GM10248 (cell line): ENCODE measurements at regions not wholly inside any gene's neighbourhood (a gene's known extent, or its start where the extent isn't known, plus 50 kb on each side); places are given as distances from the start of the nearest gene placed in this dataset.

ENCODE experiments used
- CTCF ChIA-PET: fragments of 300-600 bp; sonication (Branson Sonifier 250); formaldehyde crosslinking; extraction: SDS; loops from one replicate; lab custom pipeline; 2021; ENCODE audit warnings: antibody characterized with exemption; lab: Yijun Ruan, JAX
- POLR2A ChIA-PET: fragments of 350-650 bp; sonication (Branson Sonifier 250); formaldehyde crosslinking; extraction: SDS; loops from one replicate; lab custom pipeline; 2020; ENCODE audit warnings: antibody characterized with exemption; lab: Yijun Ruan, JAX
- DNase-seq: peaks from one replicate; pipeline ENCODE4 v3.0.0; 2012; ENCODE audit errors: extremely low spot score
- TF ChIP-seq, protein P1 (sequence below): IDR thresholded peaks from 2 replicates; pipeline ENCODE4 v1.5.1; 2012; ENCODE audit warnings: mild to moderate bottlenecking, low read depth; ENCODE audit errors: extremely low read depth, missing control alignments, control extremely low read depth

DNA sequence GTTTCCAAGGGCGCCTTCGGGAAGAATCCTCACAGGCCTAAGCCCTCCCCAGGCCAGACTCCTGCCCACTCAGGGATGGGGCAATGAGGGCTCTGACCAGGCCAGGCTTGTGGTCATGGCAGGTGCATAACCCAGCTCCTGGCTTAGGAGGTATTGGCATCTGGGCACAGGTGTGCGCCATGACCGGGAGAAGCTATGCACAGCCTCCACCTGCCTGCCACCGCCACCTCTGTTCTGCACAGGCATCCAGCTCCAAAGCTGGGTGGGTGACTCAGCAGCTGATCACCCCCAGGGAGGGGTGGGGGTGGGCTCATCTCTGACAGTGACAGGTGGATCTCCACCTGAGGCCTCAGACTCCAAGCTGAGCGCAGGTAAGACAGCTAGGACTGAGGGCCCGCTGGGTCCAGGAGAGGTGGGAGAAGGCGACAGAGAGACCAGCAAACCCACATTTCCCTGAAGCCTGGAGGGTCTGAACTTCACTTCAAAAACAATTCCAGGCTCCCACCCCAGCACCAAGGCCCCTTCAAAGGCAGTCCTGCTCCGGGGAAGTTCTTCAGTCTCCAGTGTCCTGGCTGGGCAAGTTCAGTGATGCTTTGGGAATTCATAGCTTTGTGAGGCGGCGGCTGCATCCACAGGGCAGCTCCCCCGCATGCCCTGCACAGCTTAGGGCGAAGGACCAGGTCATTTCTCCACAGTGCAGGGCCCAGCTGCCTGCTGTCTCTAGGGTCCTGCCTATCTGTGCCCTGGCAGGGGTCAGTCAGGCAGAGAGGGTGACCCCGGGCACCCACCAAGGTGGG lies 121.6 kb upstream of the SMURF2 start:
- CTCF ChIA-PET: interaction anchor here (1.0 kb wide), 1 partner anchor 135 kb away, joined by 4 read pairs; the partner anchor contains the start of gene LRRC37A3
- DNase-seq: no peak
- POLR2A ChIA-PET: no interaction called here
- TF ChIP-seq, protein P1, sequence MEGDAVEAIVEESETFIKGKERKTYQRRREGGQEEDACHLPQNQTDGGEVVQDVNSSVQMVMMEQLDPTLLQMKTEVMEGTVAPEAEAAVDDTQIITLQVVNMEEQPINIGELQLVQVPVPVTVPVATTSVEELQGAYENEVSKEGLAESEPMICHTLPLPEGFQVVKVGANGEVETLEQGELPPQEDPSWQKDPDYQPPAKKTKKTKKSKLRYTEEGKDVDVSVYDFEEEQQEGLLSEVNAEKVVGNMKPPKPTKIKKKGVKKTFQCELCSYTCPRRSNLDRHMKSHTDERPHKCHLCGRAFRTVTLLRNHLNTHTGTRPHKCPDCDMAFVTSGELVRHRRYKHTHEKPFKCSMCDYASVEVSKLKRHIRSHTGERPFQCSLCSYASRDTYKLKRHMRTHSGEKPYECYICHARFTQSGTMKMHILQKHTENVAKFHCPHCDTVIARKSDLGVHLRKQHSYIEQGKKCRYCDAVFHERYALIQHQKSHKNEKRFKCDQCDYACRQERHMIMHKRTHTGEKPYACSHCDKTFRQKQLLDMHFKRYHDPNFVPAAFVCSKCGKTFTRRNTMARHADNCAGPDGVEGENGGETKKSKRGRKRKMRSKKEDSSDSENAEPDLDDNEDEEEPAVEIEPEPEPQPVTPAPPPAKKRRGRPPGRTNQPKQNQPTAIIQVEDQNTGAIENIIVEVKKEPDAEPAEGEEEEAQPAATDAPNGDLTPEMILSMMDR: no peak

DNA sequence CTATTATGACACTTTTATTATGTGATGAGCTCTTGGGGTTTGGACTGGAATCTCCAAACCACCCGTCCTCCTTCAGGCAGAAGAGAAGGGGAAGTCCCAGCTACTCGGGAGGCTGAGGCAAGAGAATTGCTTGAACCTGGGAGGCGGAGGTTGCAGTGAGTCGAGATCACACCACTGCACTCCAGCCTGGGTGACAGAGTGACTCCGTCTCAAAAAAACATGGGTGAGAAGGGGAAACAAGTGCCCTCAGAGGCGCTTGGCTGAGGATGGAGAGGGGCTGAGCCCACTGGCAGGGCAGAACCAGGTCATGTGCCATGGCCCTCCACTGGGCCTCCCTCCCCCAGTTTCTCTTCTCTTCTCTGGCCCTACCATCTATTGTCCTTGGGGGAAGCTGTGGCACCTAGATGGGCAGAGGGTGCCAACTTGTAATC lies 120.9 kb upstream of the SMURF2 start:
- TF ChIP-seq, protein P1: no peak
- ChIA-PET POLR2A (no interaction called here), CTCF (no interaction called here)
- DNase-seq: no peak

DNA sequence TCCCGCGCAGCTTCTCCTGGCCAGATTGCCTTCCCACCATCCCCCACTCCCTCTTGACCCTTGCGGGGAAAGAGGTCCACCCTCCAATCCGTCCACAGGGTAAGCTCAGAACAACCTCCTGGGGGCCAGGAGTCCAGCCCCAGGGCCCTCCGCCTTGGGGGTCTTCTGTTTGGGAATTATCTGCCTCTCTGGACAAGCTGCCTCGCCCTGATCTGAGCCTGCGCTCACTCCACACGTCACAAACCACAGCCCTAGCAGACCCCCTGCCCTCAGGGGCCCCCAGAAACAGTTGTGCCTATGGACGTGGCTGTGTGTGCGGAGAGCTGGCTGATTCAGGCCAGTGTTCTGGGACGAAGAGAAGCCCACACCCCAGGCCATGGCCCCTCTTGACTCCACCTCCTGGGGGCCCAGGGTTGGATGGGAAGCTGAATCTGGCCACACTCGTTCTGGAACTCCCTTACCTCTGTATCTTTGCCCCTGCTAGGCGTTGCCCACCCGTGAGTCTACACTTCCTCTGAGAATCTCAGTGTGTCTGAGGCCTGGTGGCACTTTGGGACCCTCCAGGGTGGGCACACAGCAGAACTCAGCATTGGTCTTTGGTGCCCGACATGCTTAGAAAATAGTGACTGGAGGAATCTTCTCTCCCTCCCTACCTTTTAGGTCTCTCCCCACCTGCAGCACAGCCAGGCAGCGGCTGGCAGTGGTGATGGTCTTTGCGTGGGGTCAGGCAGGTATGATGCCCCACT lies 119.9 kb upstream of the SMURF2 start:
- ChIA-PET POLR2A (no interaction called here), CTCF (no interaction called here)
- TF ChIP-seq, protein P1: no peak
- no peak for DNase-seq

DNA sequence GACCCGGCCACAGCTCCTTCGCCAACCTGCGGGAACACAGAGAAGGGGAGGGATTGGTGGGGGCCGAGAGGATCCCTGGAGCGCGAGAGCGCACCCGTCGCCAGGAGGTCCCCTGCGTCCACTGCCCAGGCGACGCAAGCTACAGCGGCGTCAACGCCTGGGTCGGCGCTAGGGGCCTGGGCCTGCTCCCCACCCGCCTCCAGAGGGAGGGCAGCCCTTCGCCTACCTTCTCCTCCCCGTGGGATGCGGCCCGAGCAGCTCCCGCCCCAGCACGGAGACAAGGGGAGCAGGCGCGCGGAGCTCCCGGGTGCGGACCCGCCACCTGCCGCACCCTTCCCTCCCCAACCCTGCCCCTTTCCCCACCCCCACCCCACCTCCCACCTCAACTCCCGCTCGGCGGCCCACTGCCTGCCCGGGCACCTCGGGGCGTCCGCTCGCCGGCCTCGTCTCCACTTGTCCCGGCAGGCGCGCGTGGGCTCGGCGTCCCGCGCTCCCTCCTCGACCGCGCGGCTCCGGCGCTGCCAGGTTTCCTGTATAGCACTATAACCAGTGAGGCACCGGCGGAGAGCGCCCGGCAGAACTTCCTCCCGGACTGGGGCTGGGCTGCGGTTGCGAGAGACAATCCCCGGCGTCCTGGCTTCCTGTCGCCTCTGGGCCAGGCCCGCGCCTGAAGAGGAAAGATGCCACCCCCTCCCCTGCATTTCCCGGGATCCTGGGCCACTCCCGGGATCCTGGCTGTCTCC lies 119.1 kb upstream of the SMURF2 start:
- ChIA-PET POLR2A (no interaction called here), CTCF (no interaction called here)
- TF ChIP-seq, protein P1: no peak
- DNase-seq: no peak

DNA sequence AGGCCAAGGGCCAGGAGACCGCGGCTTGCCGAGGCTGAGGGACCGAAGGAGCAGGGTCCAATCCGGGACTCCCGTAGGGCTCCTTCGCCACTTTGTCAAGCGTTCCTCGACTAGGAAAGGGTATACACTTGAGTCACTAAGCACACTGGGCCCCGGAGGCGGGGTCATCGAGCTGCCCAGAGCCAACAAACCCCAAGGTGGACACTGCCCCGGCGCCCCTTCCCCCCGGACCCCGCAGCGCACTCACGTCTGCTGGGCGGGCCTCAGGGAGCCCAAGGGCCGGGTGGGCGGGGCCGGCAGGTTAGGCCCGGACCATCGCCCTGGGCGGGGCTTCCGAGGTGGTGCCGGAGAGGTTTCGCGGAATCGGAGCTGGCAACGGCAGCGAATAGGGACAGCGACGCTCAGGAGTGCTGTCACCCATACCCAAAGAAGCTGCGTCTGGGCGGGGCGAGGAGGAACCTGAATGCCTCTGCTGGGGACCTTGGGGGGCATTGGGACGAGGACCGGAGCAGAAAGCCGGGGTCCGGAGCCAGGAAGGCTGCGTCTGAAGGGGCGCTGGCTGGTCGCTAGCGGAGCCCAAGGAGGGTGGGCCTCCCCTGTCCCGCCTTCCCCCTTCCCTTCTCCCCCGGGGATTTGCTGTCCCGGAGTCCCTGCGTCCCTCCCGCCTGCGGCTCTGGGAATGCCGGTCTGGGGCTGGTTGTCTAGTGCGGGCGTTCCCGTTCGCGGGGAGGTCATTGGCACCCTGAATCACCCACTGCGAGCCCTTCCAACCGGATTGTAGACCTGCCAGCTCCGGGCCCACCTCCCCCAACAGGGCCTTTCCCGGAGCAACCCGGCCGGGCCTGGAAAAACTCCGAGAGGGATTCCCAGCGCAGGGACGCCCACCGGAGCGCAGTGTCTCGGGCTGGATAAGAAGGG lies 118.2 kb upstream of the SMURF2 start:
- ChIA-PET CTCF (no interaction called here), POLR2A (no interaction called here)
- DNase-seq: peak; percentile 58
- TF ChIP-seq, protein P1: no peak
